Muscle of leg (tissue), 3 donors: ENCODE measurements at regions not wholly inside any gene's neighbourhood (a gene's known extent, or its start where the extent isn't known, plus 50 kb on each side); places are given as distances from the start of the nearest gene placed in this dataset.

Experiments used
- DNase-seq: peaks from one replicate; pipeline ENCODE4 v3.0.0; 2013
- H3K27ac ChIP-seq: one replicate; pipeline ENCODE4 v1.5.1; 2013; ENCODE audit warnings: mild to moderate bottlenecking, low read length, control low read depth
- H3K27me3 ChIP-seq: one replicate; pipeline ENCODE4 v1.6.1; 2013; ENCODE audit warnings: low read length; ENCODE audit not compliant: control insufficient read depth, insufficient read depth
- H3K36me3 ChIP-seq: one replicate; pipeline ENCODE4 v1.6.1; 2013; ENCODE audit warnings: low read length; ENCODE audit not compliant: control insufficient read depth, insufficient read depth
- H3K4me1 ChIP-seq: one replicate; pipeline ENCODE4 v1.6.1; 2013; ENCODE audit warnings: low read length; ENCODE audit not compliant: control insufficient read depth, insufficient read depth
- H3K4me3 ChIP-seq: one replicate; pipeline ENCODE4 v1.5.1; 2013; ENCODE audit warnings: low read length, control low read depth
- H3K9me3 ChIP-seq: replicated peaks from 2 replicates; pipeline ENCODE4 v1.6.1; 2013; ENCODE audit warnings: low read depth, low read length; ENCODE audit not compliant: control insufficient read depth
- WGBS: methylation state at CpG from one replicate; pipeline ENCODE4 v1.1.5; 2013; ENCODE audit warnings: missing lambda C conversion rate; ENCODE audit not compliant: insufficient coverage; 5-methylcytosine and 5-hydroxymethylcytosine counted together

DNA sequence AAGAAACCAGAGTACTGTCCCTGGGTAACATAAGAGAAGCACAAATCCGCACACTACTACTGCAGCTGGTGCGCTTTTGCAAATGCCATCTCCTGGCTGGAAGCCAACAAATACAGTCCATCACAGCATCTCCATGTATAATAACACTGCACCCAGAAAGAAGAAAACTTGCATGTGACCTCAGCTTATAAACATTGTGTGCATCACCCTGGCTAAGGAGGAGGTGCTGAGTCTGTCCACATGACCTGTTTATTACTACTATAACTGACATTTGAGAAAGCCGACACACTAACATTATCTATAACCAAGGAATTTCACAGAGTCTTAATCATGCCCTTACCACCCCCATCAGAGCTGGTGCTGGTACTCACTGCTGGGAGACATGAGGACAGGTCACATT, 516.8 kb downstream of the CFAP47 start:
- DNase-seq: peak; percentile 35
- Histone ChIP-seq H3K4me3 (no peak overlapping the region), H3K9me3 (no peaks in the 10 kb centered on the region), H3K4me1 (peaks cover 10% of the 10 kb centered on the region), H3K27me3 (no peaks in the 10 kb centered on the region), H3K36me3 (no peaks in the 10 kb centered on the region), H3K27ac (no peak overlapping the region)
- WGBS: 83% methylated on average over 1 of the region's 3 CpGs

DNA sequence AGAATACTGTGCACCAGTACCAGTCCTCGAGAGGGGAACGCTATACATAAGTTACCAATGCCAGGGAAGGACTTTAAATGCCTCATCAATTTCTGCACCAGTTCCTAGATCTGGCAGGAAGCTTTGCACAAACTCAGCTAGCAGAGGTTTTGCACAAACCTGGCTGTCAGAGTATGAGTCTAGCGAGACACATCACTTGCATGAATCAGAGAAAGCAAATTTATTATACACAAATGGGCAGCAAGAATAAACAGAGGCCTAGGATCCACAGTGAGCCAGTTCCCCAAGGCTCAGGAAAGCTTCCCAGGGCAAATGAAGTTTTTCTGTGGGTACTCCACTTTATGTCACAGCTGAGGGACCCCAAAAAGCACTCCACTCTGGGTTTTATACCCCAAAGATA, 523.5 kb downstream of the CFAP47 start:
- Histone ChIP-seq H3K36me3 (no peaks in the 10 kb centered on the region), H3K4me1 (no peaks in the 10 kb centered on the region), H3K27me3 (peaks cover 2% of the 10 kb centered on the region), H3K9me3 (no peaks in the 10 kb centered on the region), H3K4me3 (no peak overlapping the region), H3K27ac (no peak overlapping the region)
- WGBS: 53% methylated on average over 3 of the region's 3 CpGs
- no peak for DNase-seq

DNA sequence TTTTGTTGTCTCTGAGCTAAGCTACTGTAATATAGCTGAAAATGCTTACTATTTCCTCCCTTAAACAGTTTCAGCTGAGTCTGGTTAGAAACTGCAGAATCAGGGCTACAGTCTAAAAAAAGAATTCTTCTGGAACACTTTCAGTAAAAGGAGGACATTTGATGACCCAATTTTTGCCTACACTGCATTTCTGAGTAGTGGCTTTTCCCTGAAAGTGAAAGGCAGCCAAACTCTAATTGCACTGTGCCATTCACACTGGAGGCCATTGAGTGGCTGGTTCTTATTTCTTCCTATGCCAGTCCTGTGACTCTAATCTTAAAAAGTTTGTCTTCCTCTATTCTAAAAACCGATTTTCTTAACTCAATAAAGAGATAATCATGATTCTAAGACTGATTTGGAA, 526.0 kb downstream of the CFAP47 start:
- WGBS: no CpG with 5 or more reads among the region's 1 CpG

DNA sequence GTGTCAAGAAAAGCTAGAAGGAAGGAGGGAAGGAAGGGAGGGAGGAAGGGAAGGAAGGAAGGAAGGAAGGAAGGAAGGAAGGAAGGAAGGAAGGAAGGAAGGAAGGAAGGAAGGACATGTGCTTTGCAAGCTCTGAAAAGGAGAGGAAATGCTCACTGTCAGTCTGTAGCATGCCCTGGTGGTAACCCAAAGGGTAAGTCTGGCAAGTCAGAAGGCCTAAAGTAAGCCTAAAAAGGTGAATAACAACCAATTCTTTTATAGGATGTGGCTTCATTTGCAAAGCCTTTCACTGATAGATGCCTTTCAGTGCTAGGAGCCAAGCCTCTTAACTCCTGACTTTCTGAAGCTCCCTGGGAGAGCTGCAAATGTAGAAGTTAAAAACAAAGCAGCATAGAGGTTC, 542.6 kb downstream of the CFAP47 start:
- no peak overlapping the region for H3K4me3 ChIP-seq
- H3K36me3 ChIP-seq: no peaks in the 10 kb centered on the region
- H3K27ac ChIP-seq: no peak overlapping the region
- no peak for DNase-seq
- no peaks in the 10 kb centered on the region for H3K27me3 ChIP-seq
- H3K9me3 ChIP-seq: no peaks in the 10 kb centered on the region
- H3K4me1 ChIP-seq: no peaks in the 10 kb centered on the region

More for the DNA sequence above, 526.0 kb downstream of the CFAP47 start:
- H3K4me1 ChIP-seq: no peaks in the 10 kb centered on the region
- no peak overlapping the region for H3K27ac ChIP-seq
- peaks cover 2% of the 10 kb centered on the region for H3K9me3 ChIP-seq
- peak; percentile 9 for DNase-seq
- no peaks in the 10 kb centered on the region for H3K36me3 ChIP-seq
- H3K27me3 ChIP-seq: peaks cover 2% of the 10 kb centered on the region
- no peak overlapping the region for H3K4me3 ChIP-seq

DNA sequence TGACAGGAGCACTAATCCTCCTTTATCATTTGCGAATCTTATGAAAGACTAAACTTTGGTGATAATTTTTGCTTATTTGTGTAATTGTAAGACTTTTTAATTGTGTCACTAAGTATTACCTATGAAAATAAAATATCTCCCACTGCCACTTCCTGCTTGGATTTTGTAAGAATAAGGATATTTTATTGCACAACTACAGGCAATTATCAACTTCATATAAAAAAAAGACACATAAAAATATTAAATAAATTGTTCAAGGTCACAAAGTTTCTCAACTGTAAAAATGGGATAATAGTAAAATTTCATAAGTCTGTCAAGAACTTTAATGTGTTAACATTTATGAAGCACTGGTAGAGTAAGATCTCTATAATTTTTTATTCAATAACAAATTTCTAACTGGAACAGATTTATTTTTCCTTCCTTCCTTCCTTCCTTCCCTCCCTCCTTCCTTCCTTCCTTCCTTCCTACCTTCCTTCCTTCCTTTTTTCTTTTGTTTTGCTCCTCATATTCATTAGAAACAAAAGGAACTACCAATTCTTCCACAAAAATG, 527.6 kb upstream of the FAM47C start:
- H3K36me3 ChIP-seq: no peaks in the 10 kb centered on the region
- no peaks in the 10 kb centered on the region for H3K27me3 ChIP-seq
- no peak overlapping the region for H3K4me3 ChIP-seq
- no peak overlapping the region for H3K27ac ChIP-seq
- no peak for DNase-seq
- H3K9me3 ChIP-seq: no peaks in the 10 kb centered on the region
- no peaks in the 10 kb centered on the region for H3K4me1 ChIP-seq
- no CpG with 5 or more reads among the region's 1 CpG for WGBS

DNA sequence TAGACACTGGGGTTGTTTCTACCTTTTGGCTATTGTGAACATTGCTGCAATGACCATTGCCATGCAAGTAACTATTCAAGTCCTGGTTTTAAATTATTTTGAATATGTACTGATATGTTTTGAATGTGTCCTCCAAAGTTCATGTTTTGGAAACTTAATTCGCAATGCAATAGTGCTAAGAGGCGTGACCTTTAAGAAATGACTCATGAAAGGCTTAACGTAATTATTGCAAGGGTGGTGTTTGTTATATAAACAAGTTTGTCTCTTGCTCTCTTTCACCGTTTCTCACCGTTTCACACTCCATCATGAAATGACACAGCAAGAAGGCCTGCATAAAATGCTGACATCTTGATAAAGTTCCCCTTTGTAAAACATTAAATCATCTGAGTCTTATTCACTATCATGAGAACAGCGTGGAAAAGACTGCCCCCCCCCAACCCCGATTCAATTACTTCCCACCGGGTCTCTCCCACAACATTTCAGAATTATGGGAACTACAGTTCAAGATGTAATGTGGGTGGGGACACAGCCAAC, 506.9 kb upstream of the FAM47C start:
- no peaks in the 10 kb centered on the region for H3K36me3 ChIP-seq
- no peak overlapping the region for H3K4me3 ChIP-seq
- no peaks in the 10 kb centered on the region for H3K27me3 ChIP-seq
- no peaks in the 10 kb centered on the region for H3K4me1 ChIP-seq
- no CpG with 5 or more reads among the region's 8 CpGs for WGBS
- no peak overlapping the region for H3K27ac ChIP-seq
- DNase-seq: no peak
- peaks cover 4% of the 10 kb centered on the region for H3K9me3 ChIP-seq

DNA sequence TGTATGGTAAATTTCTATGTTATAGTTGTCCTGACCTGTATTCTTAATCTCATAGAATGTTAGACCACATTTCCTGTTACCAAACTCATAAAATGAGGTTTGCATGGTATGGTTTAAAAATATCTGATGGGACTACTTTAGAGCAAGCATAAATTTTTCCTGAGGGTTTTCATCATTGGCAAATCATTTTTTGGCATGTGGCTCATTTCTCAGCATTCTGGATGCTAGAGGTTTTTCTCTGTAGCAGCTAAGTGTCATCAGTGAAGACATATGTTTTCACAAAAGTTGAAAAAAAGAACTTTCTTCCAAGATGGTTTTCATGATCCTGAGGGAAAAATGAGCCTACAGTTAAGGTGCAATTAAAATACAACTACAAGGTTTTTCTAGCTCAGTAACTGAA, 503.5 kb upstream of the FAM47C start:
- DNase-seq: no peak
- H3K36me3 ChIP-seq: no peaks in the 10 kb centered on the region
- H3K27me3 ChIP-seq: no peaks in the 10 kb centered on the region
- H3K4me1 ChIP-seq: no peaks in the 10 kb centered on the region
- H3K9me3 ChIP-seq: peaks cover 22% of the 10 kb centered on the region
- H3K27ac ChIP-seq: no peak overlapping the region
- H3K4me3 ChIP-seq: no peak overlapping the region

DNA sequence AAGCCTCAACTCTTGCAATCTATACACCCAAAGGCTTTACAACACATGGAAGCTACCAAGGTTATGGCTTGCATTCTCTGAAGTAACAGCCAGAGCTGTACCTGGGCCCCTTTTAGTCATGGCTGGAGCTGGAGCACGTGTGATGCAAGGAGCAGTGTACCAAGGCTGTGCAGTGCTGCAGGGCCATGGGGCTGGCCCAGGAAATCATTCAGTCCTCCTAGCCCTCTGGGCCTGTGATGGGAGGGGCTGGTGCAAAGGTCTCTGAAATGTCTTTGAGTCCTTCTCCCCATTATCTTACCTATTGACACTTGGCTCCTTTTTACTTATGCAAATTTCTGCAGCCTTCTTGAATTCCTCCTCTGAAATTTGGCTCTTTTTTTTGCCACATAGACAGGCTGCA, 500.1 kb upstream of the FAM47C start:
- H3K4me1 ChIP-seq: no peaks in the 10 kb centered on the region
- H3K4me3 ChIP-seq: no peak overlapping the region
- no peaks in the 10 kb centered on the region for H3K36me3 ChIP-seq
- H3K9me3 ChIP-seq: peaks cover 18% of the 10 kb centered on the region
- H3K27me3 ChIP-seq: no peaks in the 10 kb centered on the region
- DNase-seq: no peak
- no CpG with 5 or more reads among the region's 1 CpG for WGBS
- no peak overlapping the region for H3K27ac ChIP-seq

DNA sequence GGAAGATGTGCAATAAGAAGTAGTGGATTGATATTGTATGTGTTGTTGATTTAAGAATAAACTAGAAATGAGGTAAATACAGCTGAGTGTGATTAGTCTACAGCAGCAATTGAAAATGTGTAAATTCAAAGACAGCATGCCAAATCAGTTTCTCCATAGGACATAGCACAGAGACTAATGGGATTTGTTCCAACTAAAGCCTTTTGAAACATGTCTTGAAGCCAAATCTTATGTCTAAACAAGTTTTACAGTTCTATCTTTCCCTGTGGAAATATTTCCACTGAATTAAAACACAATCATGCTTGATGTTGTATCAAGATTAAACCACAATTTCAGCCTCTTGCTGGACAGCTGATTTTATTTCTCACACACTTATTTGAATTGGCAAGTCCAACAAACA, 497.4 kb upstream of the FAM47C start:
- no peaks in the 10 kb centered on the region for H3K4me1 ChIP-seq
- peak; percentile 5 for DNase-seq
- no peak overlapping the region for H3K27ac ChIP-seq
- no peaks in the 10 kb centered on the region for H3K36me3 ChIP-seq
- peaks cover 23% of the 10 kb centered on the region for H3K9me3 ChIP-seq
- H3K4me3 ChIP-seq: no peak overlapping the region
- H3K27me3 ChIP-seq: no peaks in the 10 kb centered on the region

DNA sequence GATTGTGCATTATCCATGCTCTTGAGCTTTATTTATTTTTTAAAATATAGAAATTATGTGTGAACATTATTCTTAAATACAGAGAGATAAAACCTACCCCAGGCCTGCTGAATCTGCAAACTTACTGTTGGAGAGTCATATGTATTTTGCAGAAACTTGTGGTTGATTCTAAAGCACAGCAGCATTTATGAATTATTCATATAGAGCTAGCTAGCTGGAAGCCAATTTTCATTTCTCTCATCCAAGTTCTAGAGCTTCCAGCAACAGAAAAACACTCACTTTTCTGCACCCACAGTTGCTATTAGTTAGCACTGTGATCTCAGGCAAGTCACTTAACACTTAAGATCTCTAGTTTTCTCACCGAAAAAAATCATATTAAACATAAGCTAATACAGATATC, 479.5 kb upstream of the FAM47C start:
- H3K4me1 ChIP-seq: no peaks in the 10 kb centered on the region
- peak; percentile 7 for DNase-seq
- WGBS: no CpG with 5 or more reads among the region's 1 CpG
- H3K27me3 ChIP-seq: no peaks in the 10 kb centered on the region
- no peaks in the 10 kb centered on the region for H3K9me3 ChIP-seq
- no peak overlapping the region for H3K27ac ChIP-seq
- H3K36me3 ChIP-seq: no peaks in the 10 kb centered on the region
- no peak overlapping the region for H3K4me3 ChIP-seq

DNA sequence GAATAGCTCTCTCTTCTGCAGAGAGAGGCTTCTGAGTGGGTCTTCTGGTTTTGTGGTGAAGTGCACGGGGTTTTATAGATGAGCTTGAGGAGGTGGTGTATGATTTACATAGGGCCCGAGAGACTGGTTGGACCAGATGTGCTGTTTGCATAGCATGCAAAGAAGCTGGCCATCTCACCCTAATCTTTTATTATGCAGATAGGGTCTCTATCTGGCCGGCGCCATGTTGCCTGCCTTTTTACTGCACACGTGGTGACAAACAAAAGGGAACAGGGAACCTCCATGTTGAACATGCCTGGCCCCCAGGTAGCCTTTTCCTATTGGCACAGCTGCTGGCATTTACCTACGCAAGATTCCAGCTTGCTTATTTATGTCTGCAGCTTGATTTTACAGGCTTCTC, 473.3 kb upstream of the FAM47C start:
- WGBS: 34% methylated on average over 3 of the region's 6 CpGs
- DNase-seq: no peak
- H3K9me3 ChIP-seq: no peaks in the 10 kb centered on the region

More for the DNA sequence above, 473.3 kb upstream of the FAM47C start:
- Histone ChIP-seq H3K27me3 (peaks cover 4% of the 10 kb centered on the region), H3K27ac (no peak overlapping the region), H3K36me3 (no peaks in the 10 kb centered on the region), H3K4me3 (no peak overlapping the region), H3K4me1 (no peaks in the 10 kb centered on the region)
